PC-9 (cell line): ENCODE measurements at regions not wholly inside any gene's neighbourhood (a gene's known extent, or its start where the extent isn't known, plus 50 kb on each side); places are given as distances from the start of the nearest gene placed in this dataset.

ENCODE experiments used
- EZH2 ChIP-seq: fragments of 200-600 bp; sonication (generic); IDR thresholded peaks from 2 replicates; pipeline ENCODE4 v1.8.0; 2017; ENCODE audit warnings: antibody characterized with exemption, low read depth
- TF ChIP-seq, protein P1 (sequence below): fragments of 200-600 bp; sonication (generic); conservative IDR thresholded peaks from 2 replicates; pipeline ENCODE4 v1.6.1; 2017; ENCODE audit warnings: mixed run types, antibody characterized with exemption, mild to moderate bottlenecking, moderate library complexity

GRCh38 chr18:43710135-43710534, 432.8 kb upstream of the SYT4 start:
- TF ChIP-seq, protein P1, sequence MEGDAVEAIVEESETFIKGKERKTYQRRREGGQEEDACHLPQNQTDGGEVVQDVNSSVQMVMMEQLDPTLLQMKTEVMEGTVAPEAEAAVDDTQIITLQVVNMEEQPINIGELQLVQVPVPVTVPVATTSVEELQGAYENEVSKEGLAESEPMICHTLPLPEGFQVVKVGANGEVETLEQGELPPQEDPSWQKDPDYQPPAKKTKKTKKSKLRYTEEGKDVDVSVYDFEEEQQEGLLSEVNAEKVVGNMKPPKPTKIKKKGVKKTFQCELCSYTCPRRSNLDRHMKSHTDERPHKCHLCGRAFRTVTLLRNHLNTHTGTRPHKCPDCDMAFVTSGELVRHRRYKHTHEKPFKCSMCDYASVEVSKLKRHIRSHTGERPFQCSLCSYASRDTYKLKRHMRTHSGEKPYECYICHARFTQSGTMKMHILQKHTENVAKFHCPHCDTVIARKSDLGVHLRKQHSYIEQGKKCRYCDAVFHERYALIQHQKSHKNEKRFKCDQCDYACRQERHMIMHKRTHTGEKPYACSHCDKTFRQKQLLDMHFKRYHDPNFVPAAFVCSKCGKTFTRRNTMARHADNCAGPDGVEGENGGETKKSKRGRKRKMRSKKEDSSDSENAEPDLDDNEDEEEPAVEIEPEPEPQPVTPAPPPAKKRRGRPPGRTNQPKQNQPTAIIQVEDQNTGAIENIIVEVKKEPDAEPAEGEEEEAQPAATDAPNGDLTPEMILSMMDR, result no peak
- TF ChIP-seq EZH2, result no peak
